HUES6 (cell line): ENCODE measurements at regions not wholly inside any gene's neighbourhood (a gene's known extent, or its start where the extent isn't known, plus 50 kb on each side); places are given as distances from the start of the nearest gene placed in this dataset.

Experiments
- H3K27ac ChIP-seq: 2 replicates; pipeline ENCODE4 v1.7.0; 2013; ENCODE audit warnings: low read depth, mild to moderate bottlenecking, low read length, inconsistent platforms
- H3K27me3 ChIP-seq: 2 replicates; pipeline ENCODE4 v1.6.1; 2013; ENCODE audit warnings: low read length; ENCODE audit not compliant: control insufficient read depth, insufficient read depth
- H3K36me3 ChIP-seq: 2 replicates; pipeline ENCODE4 v1.6.1; 2013; ENCODE audit warnings: low read length; ENCODE audit not compliant: control insufficient read depth, insufficient read depth
- H3K4me1 ChIP-seq: 2 replicates; pipeline ENCODE4 v1.6.1; 2013; ENCODE audit warnings: low read length; ENCODE audit not compliant: control insufficient read depth, insufficient read depth
- H3K4me3 ChIP-seq: 2 replicates; pipeline ENCODE4 v1.5.1; 2013; ENCODE audit warnings: low read depth, low read length
- H3K9ac ChIP-seq: one replicate; pipeline ENCODE4 v1.6.1; 2013; ENCODE audit warnings: mild to moderate bottlenecking, low read length
- H3K9me3 ChIP-seq: 2 replicates; pipeline ENCODE4 v1.6.1; 2013; ENCODE audit warnings: low read depth, low read length; ENCODE audit not compliant: control insufficient read depth, insufficient read depth

GRCh38 chr10:91711885-91712680, 79.2 kb upstream of the PPP1R3C start:
- Histone ChIP-seq H3K27ac (no peak overlapping the region), H3K9ac (no peak overlapping the region), H3K9me3 (no peaks in the 10 kb centered on the region), H3K36me3 (no peaks in the 10 kb centered on the region), H3K4me1 (0 out of 2 replicates have a peak, but pooled peaks cover 5% of the 10 kb centered on the region), H3K27me3 (no peaks in the 10 kb centered on the region), H3K4me3 (no peak overlapping the region)

GRCh38 chr10:91709394-91709798, 76.5 kb upstream of the PPP1R3C start:
- H3K4me3 ChIP-seq = no peak overlapping the region
- H3K9ac ChIP-seq = no peak overlapping the region
- H3K4me1 ChIP-seq = 0 out of 2 replicates have a peak, but pooled peaks cover 5% of the 10 kb centered on the region
- no peaks in the 10 kb centered on the region for H3K36me3 ChIP-seq
- H3K27me3 ChIP-seq = no peaks in the 10 kb centered on the region
- no peak overlapping the region for H3K27ac ChIP-seq
- H3K9me3 ChIP-seq = no peaks in the 10 kb centered on the region

GRCh38 chr10:91708174-91708861, 75.4 kb upstream of the PPP1R3C start:
- Histone ChIP-seq H3K36me3 (no peaks in the 10 kb centered on the region), H3K4me3 (no peak overlapping the region), H3K4me1 (0 out of 2 replicates have a peak, but pooled peaks cover 5% of the 10 kb centered on the region), H3K27me3 (no peaks in the 10 kb centered on the region), H3K9ac (no peak overlapping the region), H3K9me3 (no peaks in the 10 kb centered on the region), H3K27ac (no peak overlapping the region)

- H3K36me3 ChIP-seq = no peaks in the 10 kb centered on the region
- H3K27ac ChIP-seq = no peak overlapping the region
- no peaks in the 10 kb centered on the region for H3K9me3 ChIP-seq
- no peak overlapping the region for H3K9ac ChIP-seq
- 0 out of 2 replicates have a peak, but pooled peaks cover under 1% of the 10 kb centered on the region for H3K4me1 ChIP-seq
- no peak overlapping the region for H3K4me3 ChIP-seq
- H3K27me3 ChIP-seq = no peaks in the 10 kb centered on the region
These were observed 74.4 kb upstream of the PPP1R3C start for GRCh38 chr10:91707236-91707635.

- Histone ChIP-seq H3K9ac (no peak overlapping the region), H3K9me3 (no peaks in the 10 kb centered on the region), H3K36me3 (no peaks in the 10 kb centered on the region), H3K27me3 (no peaks in the 10 kb centered on the region), H3K4me3 (no peak overlapping the region), H3K27ac (no peak overlapping the region), H3K4me1 (no peaks in the 10 kb centered on the region)
These were observed 73.2 kb upstream of the PPP1R3C start for GRCh38 chr10:91705948-91706670.

GRCh38 chr10:91702620-91703019, 69.7 kb upstream of the PPP1R3C start:
- Histone ChIP-seq H3K9ac (no peak overlapping the region), H3K9me3 (no peaks in the 10 kb centered on the region), H3K4me3 (no peak overlapping the region), H3K27me3 (no peaks in the 10 kb centered on the region), H3K4me1 (no peaks in the 10 kb centered on the region), H3K27ac (no peak overlapping the region), H3K36me3 (no peaks in the 10 kb centered on the region)

- H3K9ac ChIP-seq = no peak overlapping the region
- H3K27me3 ChIP-seq = no peaks in the 10 kb centered on the region
- H3K4me3 ChIP-seq = no peak overlapping the region
- H3K27ac ChIP-seq = no peak overlapping the region
- H3K36me3 ChIP-seq = no peaks in the 10 kb centered on the region
- no peaks in the 10 kb centered on the region for H3K4me1 ChIP-seq
- no peaks in the 10 kb centered on the region for H3K9me3 ChIP-seq
These were observed 68.0 kb upstream of the PPP1R3C start for GRCh38 chr10:91700788-91701444.

GRCh38 chr10:91700273-91700672, 67.4 kb upstream of the PPP1R3C start:
- H3K36me3 ChIP-seq = no peaks in the 10 kb centered on the region
- H3K4me3 ChIP-seq = no peak overlapping the region
- H3K27ac ChIP-seq = no peak overlapping the region
- H3K9me3 ChIP-seq = no peaks in the 10 kb centered on the region
- H3K9ac ChIP-seq = no peak overlapping the region
- H3K27me3 ChIP-seq = no peaks in the 10 kb centered on the region
- H3K4me1 ChIP-seq = no peaks in the 10 kb centered on the region

- Histone ChIP-seq H3K4me1 (no peaks in the 10 kb centered on the region), H3K4me3 (no peak overlapping the region), H3K27me3 (no peaks in the 10 kb centered on the region), H3K36me3 (no peaks in the 10 kb centered on the region), H3K9me3 (no peaks in the 10 kb centered on the region), H3K9ac (no peak overlapping the region), H3K27ac (no peak overlapping the region)
These were observed 65.4 kb upstream of the PPP1R3C start for GRCh38 chr10:91698258-91698657.

- H3K27ac ChIP-seq = no peak overlapping the region
- H3K9ac ChIP-seq = no peak overlapping the region
- no peak overlapping the region for H3K4me3 ChIP-seq
- H3K4me1 ChIP-seq = no peaks in the 10 kb centered on the region
- no peaks in the 10 kb centered on the region for H3K36me3 ChIP-seq
- H3K9me3 ChIP-seq = no peaks in the 10 kb centered on the region
- no peaks in the 10 kb centered on the region for H3K27me3 ChIP-seq
These were observed 61.4 kb upstream of the PPP1R3C start for GRCh38 chr10:91694170-91694794.
